T-helper 1 cell (primary cell): ENCODE measurements at regions not wholly inside any gene's neighbourhood (a gene's known extent, or its start where the extent isn't known, plus 50 kb on each side); places are given as distances from the start of the nearest gene placed in this dataset.

Source experiments
- DNase-seq, 5 donors: peaks; one replicate each; pipeline ENCODE4 v3.0.0-alpha.2; 2012 to 2020

GRCh38 chr3:101081446-101081845, 88.2 kb upstream of the ABI3BP start:
- no peak for DNase-seq

GRCh38 chr3:101077361-101078011, 84.3 kb upstream of the ABI3BP start:
- DNase-seq = no peak

- no peak for DNase-seq
Measured at GRCh38 chr3:101074518-101074917, 81.3 kb upstream of the ABI3BP start.

- DNase-seq = no peak
Measured at GRCh38 chr3:101072300-101072699, 79.1 kb upstream of the ABI3BP start.

- DNase-seq = no peak
Measured at GRCh38 chr3:101070799-101071121, 77.5 kb upstream of the ABI3BP start.

- DNase-seq = peak; percentile 27 to 58 (median 44)
Measured at GRCh38 chr3:101069901-101070798, 76.9 kb upstream of the ABI3BP start.

- no peak for DNase-seq
Measured at GRCh38 chr3:101068876-101069606, 75.8 kb upstream of the ABI3BP start.

- no peak for DNase-seq
Measured at GRCh38 chr3:101066711-101067129, 73.5 kb upstream of the ABI3BP start.

GRCh38 chr3:101065962-101066361, 72.7 kb upstream of the ABI3BP start:
- DNase-seq = no peak

- DNase-seq = no peak
Measured at GRCh38 chr3:101063401-101063800, 70.2 kb upstream of the ABI3BP start.

GRCh38 chr3:101061312-101061711, 68.1 kb upstream of the ABI3BP start:
- no peak for DNase-seq

GRCh38 chr3:101050866-101051265, 57.6 kb upstream of the ABI3BP start:
- no peak for DNase-seq

GRCh38 chr3:101050046-101050445, 56.8 kb upstream of the ABI3BP start:
- no peak for DNase-seq

GRCh38 chr3:101049532-101049931, 56.3 kb upstream of the ABI3BP start:
- DNase-seq = no peak

GRCh38 chr3:101043687-101044078, 50.5 kb upstream of the ABI3BP start:
- DNase-seq = no peak

- no peak for DNase-seq
Measured at GRCh38 chr3:101042996-101043686, 49.9 kb upstream of the ABI3BP start.
